Neuronal stem cell (in vitro differentiated cells): ENCODE measurements at regions not wholly inside any gene's neighbourhood (a gene's known extent, or its start where the extent isn't known, plus 50 kb on each side); places are given as distances from the start of the nearest gene placed in this dataset.

ENCODE experiments used
- DNase-seq: peaks from one replicate; pipeline ENCODE4 v3.0.0-alpha.2; 2013; ENCODE audit warnings: low spot score
- H2AFZ ChIP-seq: one replicate; pipeline ENCODE4 v1.6.1; 2013; ENCODE audit warnings: mild to moderate bottlenecking, low read length, inconsistent platforms
- H2AK5ac ChIP-seq: 2 replicates; pipeline ENCODE4 v1.6.1; 2013; ENCODE audit warnings: low read depth, mild to moderate bottlenecking, inconsistent platforms, low read length, moderate library complexity, mixed read lengths
- H2BK120ac ChIP-seq: 2 replicates; pipeline ENCODE4 v1.6.1; 2013; ENCODE audit warnings: low read depth, mild to moderate bottlenecking, inconsistent platforms, low read length, moderate library complexity, mixed read lengths
- H2BK12ac ChIP-seq: one replicate; pipeline ENCODE4 v1.6.1; 2013; ENCODE audit warnings: low read length, inconsistent platforms
- H2BK15ac ChIP-seq: 2 replicates; pipeline ENCODE4 v1.6.1; 2013; ENCODE audit warnings: mild to moderate bottlenecking, low read length, inconsistent platforms, mixed read lengths
- H2BK5ac ChIP-seq: one replicate; pipeline ENCODE4 v1.6.1; 2013; ENCODE audit warnings: inconsistent platforms, mild to moderate bottlenecking, low read length, moderate library complexity
- H3K14ac ChIP-seq: one replicate; pipeline ENCODE4 v1.6.1; 2013; ENCODE audit warnings: low read length, inconsistent platforms
- H3K18ac ChIP-seq: 2 replicates; pipeline ENCODE4 v1.6.1; 2013; ENCODE audit warnings: low read length, inconsistent platforms
- H3K23ac ChIP-seq: 2 replicates; pipeline ENCODE4 v1.6.1; 2013; ENCODE audit warnings: low read depth, mild to moderate bottlenecking, mixed read lengths, low read length, inconsistent platforms; ENCODE audit not compliant: poor library complexity
- H3K27ac ChIP-seq: replicated peaks from 3 replicates; pipeline ENCODE4 v1.5.1; 2013; ENCODE audit warnings: low read length, inconsistent platforms
- H3K27me3 ChIP-seq, 3 experiments: 2 replicates each; pipeline ENCODE4 v1.6.1; 2013; ENCODE audit warnings: low read length in 3 of 3, mild to moderate bottlenecking in 2 of 3, inconsistent platforms in 1 of 3, low read depth in 1 of 3, mixed read lengths in 1 of 3, moderate library complexity in 1 of 3; ENCODE audit not compliant: control insufficient read depth in 3 of 3, insufficient read depth in 3 of 3
- H3K36me3 ChIP-seq, 2 donors: replicated peaks in 1 of 2; 2 replicates each; pipeline ENCODE4 v1.6.1; 2013; ENCODE audit warnings: low read length in 2 of 2; ENCODE audit not compliant: control insufficient read depth in 2 of 2, insufficient read depth in 2 of 2
- H3K4ac ChIP-seq: 2 replicates; pipeline ENCODE4 v1.6.1; 2013; ENCODE audit warnings: inconsistent platforms, mild to moderate bottlenecking, low read length, moderate library complexity
- H3K4me1 ChIP-seq, 2 donors: 1 replicate in 1 of 2; 2 replicates in 1 of 2; pipeline ENCODE4 v1.6.1; 2013; ENCODE audit warnings: low read length in 2 of 2, low read depth in 1 of 2; ENCODE audit not compliant: control insufficient read depth in 2 of 2, insufficient read depth in 1 of 2
- H3K4me2 ChIP-seq: one replicate; pipeline ENCODE4 v1.6.1; 2013; ENCODE audit warnings: mild to moderate bottlenecking, low read length, inconsistent platforms; ENCODE audit not compliant: insufficient read depth, poor library complexity, severe bottlenecking
- H3K4me3 ChIP-seq, 2 donors: 2 replicates each; pipeline ENCODE4 v1.5.1; 2013; ENCODE audit warnings: low read length in 2 of 2, mild to moderate bottlenecking in 2 of 2, inconsistent platforms in 1 of 2, moderate library complexity in 1 of 2
- H3K79me1 ChIP-seq: one replicate; pipeline ENCODE4 v1.6.1; 2013; ENCODE audit warnings: low read depth, mild to moderate bottlenecking, inconsistent platforms, low read length, moderate library complexity
- H3K9ac ChIP-seq: one replicate; pipeline ENCODE4 v1.6.1; 2013; ENCODE audit warnings: mild to moderate bottlenecking, low read depth, low read length, inconsistent platforms; ENCODE audit not compliant: poor library complexity
- H3K9me3 ChIP-seq, 2 donors: replicated peaks in 1 of 2; 2 replicates each; pipeline versions ENCODE3 to v1.6.1; 2013; ENCODE audit warnings: low read length in 2 of 2, mild to moderate bottlenecking in 2 of 2, inconsistent platforms in 1 of 2, low read depth in 1 of 2, mixed read lengths in 1 of 2, moderate library complexity in 1 of 2; ENCODE audit not compliant: control insufficient read depth in 2 of 2, insufficient read depth in 1 of 2
- H4K8ac ChIP-seq: one replicate; pipeline ENCODE4 v1.6.1; 2013; ENCODE audit warnings: low read depth, mild to moderate bottlenecking, inconsistent platforms, low read length, moderate library complexity
- H4K91ac ChIP-seq: one replicate; pipeline ENCODE4 v1.6.1; 2013; ENCODE audit warnings: low read length, low read depth, mild to moderate bottlenecking, inconsistent platforms; ENCODE audit not compliant: poor library complexity
- WGBS, 2 donors: extraction: QIAGEN DNeasy Blood & Tissue Kit; methylation state at CpG; one replicate each; pipeline ENCODE4 v1.1.7; 2013; ENCODE audit warnings: missing lambda C conversion rate in 2 of 2, mixed read lengths in 1 of 2; ENCODE audit not compliant: insufficient read length in 2 of 2, insufficient replicate concordance in 1 of 2; ENCODE audit errors: extremely low coverage in 2 of 2; 5-methylcytosine and 5-hydroxymethylcytosine counted together

DNA sequence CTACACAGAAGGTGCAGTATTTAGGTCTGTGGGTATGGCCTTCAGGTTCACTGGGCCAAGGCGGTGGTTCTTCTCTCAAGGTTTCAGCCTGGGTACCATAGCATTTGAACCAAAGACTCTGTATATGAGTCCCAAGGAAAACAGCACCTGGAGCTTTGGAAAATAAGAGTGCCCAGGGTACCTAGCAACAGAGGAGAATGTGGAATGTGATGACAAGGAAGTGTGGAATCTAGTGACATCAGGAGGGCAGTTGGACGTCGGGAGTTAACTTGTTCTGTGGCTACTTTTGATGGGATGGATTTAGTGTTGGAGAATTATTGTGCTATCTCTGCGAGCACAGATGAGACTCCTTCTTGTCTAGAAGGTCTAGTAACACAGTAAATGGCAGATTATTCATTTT is 201.2 kb downstream of the NOL4 start:
- no peak overlapping the region for H2BK15ac ChIP-seq
- WGBS, 2 donors = no CpG with 5 or more reads among the region's 4 CpGs
- no peak overlapping the region for H3K4ac ChIP-seq
- H3K27me3 ChIP-seq = no peaks in the 10 kb centered on the region
- H3K14ac ChIP-seq = no peak overlapping the region
- no peak overlapping the region for H3K4me2 ChIP-seq
- no peaks in the 10 kb centered on the region for H3K9me3 ChIP-seq
- no peak overlapping the region for H4K91ac ChIP-seq
- H3K4me1 ChIP-seq = peaks cover 1 to 2% of the 10 kb centered on the region in 2 donors
- H3K9ac ChIP-seq = no peak overlapping the region
- no peak overlapping the region for H3K23ac ChIP-seq
- no peak overlapping the region for H2BK5ac ChIP-seq
- no peak overlapping the region for H2BK120ac ChIP-seq
- H2AFZ ChIP-seq = peak overlapping the region; percentile 20
- H3K4me3 ChIP-seq = no peak overlapping the region
- no peaks in the 10 kb centered on the region for H3K79me1 ChIP-seq
- no peak overlapping the region for H2AK5ac ChIP-seq
- H3K27ac ChIP-seq = no peak overlapping the region
- H4K8ac ChIP-seq = no peak overlapping the region
- no peaks in the 10 kb centered on the region for H3K36me3 ChIP-seq
- H3K18ac ChIP-seq = no peak overlapping the region
- DNase-seq = peak; percentile 1
- no peak overlapping the region for H2BK12ac ChIP-seq

DNA sequence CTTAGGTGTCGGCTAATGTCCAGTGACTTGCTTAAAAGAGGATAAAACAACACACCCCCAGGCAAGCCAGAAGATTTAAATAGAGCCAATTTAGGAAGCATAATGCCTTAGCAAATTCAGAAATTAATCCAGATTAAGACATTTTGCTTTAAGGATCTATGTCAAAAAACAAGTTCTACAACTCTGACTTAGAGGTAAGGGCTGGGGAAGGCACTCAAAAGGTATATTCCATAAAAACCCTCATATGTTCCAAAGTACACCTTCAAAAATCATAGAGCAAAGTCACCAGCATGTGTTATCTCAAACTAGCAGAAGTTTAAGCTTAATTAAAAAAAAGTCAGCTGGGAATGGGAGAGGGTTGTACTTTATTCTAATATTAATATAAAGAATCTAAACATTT is 206.4 kb downstream of the NOL4 start:
- H3K4me1 ChIP-seq = peaks cover 0 to 1% of the 10 kb centered on the region in 2 donors
- H4K91ac ChIP-seq = no peak overlapping the region
- no CpG with 5 or more reads among the region's 1 CpG for WGBS, 2 donors
- DNase-seq = no peak
- no peak overlapping the region for H3K14ac ChIP-seq
- H3K27me3 ChIP-seq = no peaks in the 10 kb centered on the region
- H3K4me3 ChIP-seq = no peak overlapping the region
- H3K18ac ChIP-seq = no peak overlapping the region
- no peak overlapping the region for H3K4ac ChIP-seq
- no peaks in the 10 kb centered on the region for H3K36me3 ChIP-seq
- H2BK12ac ChIP-seq = no peak overlapping the region
- no peaks in the 10 kb centered on the region for H3K79me1 ChIP-seq
- no peak overlapping the region for H2BK120ac ChIP-seq
- H2AFZ ChIP-seq = no peak overlapping the region
- H3K9ac ChIP-seq = no peak overlapping the region
- no peak overlapping the region for H3K23ac ChIP-seq
- no peak overlapping the region for H4K8ac ChIP-seq
- H2BK5ac ChIP-seq = no peak overlapping the region
- no peak overlapping the region for H2BK15ac ChIP-seq
- H3K27ac ChIP-seq = no peak overlapping the region
- H3K4me2 ChIP-seq = no peak overlapping the region
- H2AK5ac ChIP-seq = no peak overlapping the region
- H3K9me3 ChIP-seq = no peaks in the 10 kb centered on the region

DNA sequence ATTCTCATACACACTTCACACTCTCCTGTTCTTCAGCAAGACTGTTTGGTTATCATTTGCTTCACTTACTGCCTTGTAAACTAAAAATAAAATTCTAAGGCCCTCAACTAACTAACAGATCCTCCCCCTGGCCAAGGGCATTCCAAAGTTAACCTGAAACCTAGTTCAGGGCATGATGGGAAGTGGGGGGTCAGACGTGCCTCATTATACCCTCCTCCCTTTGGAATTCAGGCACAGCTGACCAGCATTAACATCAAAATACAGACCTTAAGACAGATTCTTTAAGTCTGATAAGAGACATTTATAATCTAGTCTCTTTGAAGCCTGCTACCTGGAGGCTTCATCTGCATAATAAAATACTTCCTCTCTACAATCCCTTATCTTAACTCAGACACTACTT is 221.0 kb downstream of the NOL4 start:
- no CpG with 5 or more reads among the region's 1 CpG for WGBS, 2 donors
- H2BK15ac ChIP-seq = no peak overlapping the region

DNA sequence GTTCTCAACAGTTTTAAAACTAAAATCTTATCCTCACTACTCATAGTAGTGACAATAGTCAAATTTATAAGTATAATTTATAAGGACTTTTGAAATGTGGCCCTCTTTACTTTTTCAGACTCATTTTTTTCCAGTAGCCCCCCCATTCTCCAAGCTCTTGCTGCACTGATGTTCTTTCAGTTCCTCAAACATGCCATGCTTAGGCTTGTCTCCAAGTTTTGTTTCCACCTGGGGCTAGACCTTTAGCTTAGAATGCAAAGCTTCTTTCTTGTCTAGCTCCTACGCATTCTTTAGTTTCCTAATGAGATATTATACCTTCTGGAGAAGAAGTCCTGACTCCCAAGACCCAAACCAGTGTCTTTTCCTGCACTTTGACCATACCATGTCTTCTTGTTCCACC is 222.6 kb downstream of the NOL4 start:
- no CpG with 5 or more reads among the region's 1 CpG for WGBS, 2 donors
- no peak overlapping the region for H3K9ac ChIP-seq

More for the DNA sequence above, 221.0 kb downstream of the NOL4 start:
- Histone ChIP-seq H3K4ac (no peak overlapping the region), H4K91ac (no peak overlapping the region), H3K9me3 (no peaks in the 10 kb centered on the region), H3K18ac (no peak overlapping the region), H3K4me1 (no peaks in the 10 kb centered on the region), H2BK5ac (no peak overlapping the region), H3K23ac (no peak overlapping the region), H4K8ac (no peak overlapping the region), H3K27ac (no peak overlapping the region), H2AK5ac (no peak overlapping the region), H3K14ac (no peak overlapping the region), H3K9ac (no peak overlapping the region), H3K27me3 (no peaks in the 10 kb centered on the region), H2BK12ac (no peak overlapping the region), H3K79me1 (no peaks in the 10 kb centered on the region), H3K36me3 (no peaks in the 10 kb centered on the region), H2BK120ac (no peak overlapping the region), H3K4me2 (no peak overlapping the region), H2AFZ (peak overlapping the region; percentile 15), H3K4me3 (no peak overlapping the region)
- no peak for DNase-seq

More for the DNA sequence above, 222.6 kb downstream of the NOL4 start:
- Histone ChIP-seq H3K9me3 (no peaks in the 10 kb centered on the region), H2AK5ac (no peak overlapping the region), H3K14ac (no peak overlapping the region), H4K91ac (no peak overlapping the region), H3K4me1 (no peaks in the 10 kb centered on the region), H2BK15ac (no peak overlapping the region), H2BK12ac (no peak overlapping the region), H2BK5ac (no peak overlapping the region), H4K8ac (no peak overlapping the region), H3K27me3 (no peaks in the 10 kb centered on the region), H3K4me3 (no peak overlapping the region), H3K23ac (no peak overlapping the region), H3K18ac (no peak overlapping the region), H3K27ac (no peak overlapping the region), H3K4me2 (no peak overlapping the region), H2BK120ac (no peak overlapping the region), H3K36me3 (no peaks in the 10 kb centered on the region), H2AFZ (no peak overlapping the region), H3K79me1 (no peaks in the 10 kb centered on the region), H3K4ac (no peak overlapping the region)
- no peak for DNase-seq
